Right hindlimb (tissue), 1 donor: ENCODE measurements at regions not wholly inside any gene's neighbourhood (a gene's known extent, or its start where the extent isn't known, plus 50 kb on each side); places are given as distances from the start of the nearest gene placed in this dataset.
A peak's percentile ranks its signal among the peaks of the same experiment; 100 is the strongest.
"Not testable (repeated sequence)": the region's sequence is repeated elsewhere in the genome, so short reads cannot be mapped to it uniquely, and the experiment has no call there.

ENCODE experiments used
- DNase-seq: peaks from one replicate; pipeline ENCODE4 v3.0.0-alpha.2; 2018

- not testable (repeated sequence) for DNase-seq
Observed at GRCh38 chr10:30196559-30196958, 137.2 kb upstream of the JCAD start.

- DNase-seq = no peak
Observed at GRCh38 chr10:30192846-30193608, 133.6 kb upstream of the JCAD start.

GRCh38 chr10:30190577-30191552 lies 131.5 kb upstream of the JCAD start:
- DNase-seq = no peak

GRCh38 chr10:30189238-30189580 lies 129.8 kb upstream of the JCAD start:
- DNase-seq = peak; percentile 30

GRCh38 chr10:30188556-30189237 lies 129.3 kb upstream of the JCAD start:
- DNase-seq = no peak

- no peak for DNase-seq
Observed at GRCh38 chr10:30188101-30188500, 128.7 kb upstream of the JCAD start.

- no peak for DNase-seq
Observed at GRCh38 chr10:30187010-30187409, 127.6 kb upstream of the JCAD start.

- no peak for DNase-seq
Observed at GRCh38 chr10:30186371-30186875, 127.0 kb upstream of the JCAD start.

- DNase-seq = no peak
Observed at GRCh38 chr10:30185916-30186315, 126.5 kb upstream of the JCAD start.

GRCh38 chr10:30185341-30185740 lies 126.0 kb upstream of the JCAD start:
- DNase-seq = no peak

GRCh38 chr10:30184397-30185033 lies 125.1 kb upstream of the JCAD start:
- no peak for DNase-seq

GRCh38 chr10:30183055-30183402 lies 123.6 kb upstream of the JCAD start:
- DNase-seq = no peak

- peak; percentile 90 for DNase-seq
Observed at GRCh38 chr10:30182191-30183054, 123.0 kb upstream of the JCAD start.

GRCh38 chr10:30178356-30178964 lies 119.1 kb upstream of the JCAD start:
- no peak for DNase-seq

GRCh38 chr10:30176776-30177533 lies 117.6 kb upstream of the JCAD start:
- no peak for DNase-seq

- no peak for DNase-seq
Observed at GRCh38 chr10:30176182-30176581, 116.8 kb upstream of the JCAD start.

GRCh38 chr10:30172673-30173072 lies 113.3 kb upstream of the JCAD start:
- DNase-seq = no peak

GRCh38 chr10:30172091-30172490 lies 112.7 kb upstream of the JCAD start:
- DNase-seq = no peak

- DNase-seq = no peak
Observed at GRCh38 chr10:30171601-30172000, 112.2 kb upstream of the JCAD start.

- no peak for DNase-seq
Observed at GRCh38 chr10:30170814-30171213, 111.4 kb upstream of the JCAD start.

GRCh38 chr10:30170146-30170545 lies 110.8 kb upstream of the JCAD start:
- no peak for DNase-seq
